Natural killer cell treated with Interleukin-12 subunit alpha and Interleukin-12 subunit beta and Interleukin-15 and Interleukin-18, amount 100 ng/mL, for 72 hours (primary cell): ENCODE measurements at regions not wholly inside any gene's neighbourhood (a gene's known extent, or its start where the extent isn't known, plus 50 kb on each side); places are given as distances from the start of the nearest gene placed in this dataset.
A peak's percentile ranks its signal among the peaks of the same experiment; 100 is the strongest.

ENCODE experiments used
- ATAC-seq, 2 donors: fragments of 150-1000 bp; cut with Tn5 transposase in 1 of 2; sonication (Bioruptor Pico), chemical (Tn5 transposase) in 1 of 2; 2 replicates each; pipeline ENCODE4 v1.10.0; 2021
- DNase-seq: peaks from one replicate; pipeline ENCODE4 v3.0.0; 2022; ENCODE audit warnings: low spot score
- H3K27ac Mint-ChIP-seq, 2 donors: 1 replicate in 1 of 2; 2 replicates in 1 of 2; pipeline ENCODE4 v1.8.0; 2022; ENCODE audit warnings: mixed read lengths in 2 of 2, mild to moderate bottlenecking in 1 of 2, moderate library complexity in 1 of 2
- H3K27me3 Mint-ChIP-seq, 2 donors: 1 replicate in 1 of 2; 2 replicates in 1 of 2; pipeline ENCODE4 v1.8.0; 2022; ENCODE audit warnings: mixed read lengths in 2 of 2
- H3K36me3 Mint-ChIP-seq: one replicate; pipeline ENCODE4 v1.8.0; 2022; ENCODE audit warnings: mixed read lengths
- H3K4me1 Mint-ChIP-seq, 2 donors: 1 replicate in 1 of 2; 2 replicates in 1 of 2; pipeline ENCODE4 v1.8.0; 2022; ENCODE audit warnings: low read depth in 2 of 2, mixed read lengths in 2 of 2, mild to moderate bottlenecking in 1 of 2
- H3K4me3 Mint-ChIP-seq: one replicate; pipeline ENCODE4 v1.8.0; 2022; ENCODE audit warnings: mixed read lengths
- H3K9me3 Mint-ChIP-seq: 2 replicates; pipeline ENCODE4 v1.8.0; 2022; ENCODE audit warnings: mixed read lengths

DNA sequence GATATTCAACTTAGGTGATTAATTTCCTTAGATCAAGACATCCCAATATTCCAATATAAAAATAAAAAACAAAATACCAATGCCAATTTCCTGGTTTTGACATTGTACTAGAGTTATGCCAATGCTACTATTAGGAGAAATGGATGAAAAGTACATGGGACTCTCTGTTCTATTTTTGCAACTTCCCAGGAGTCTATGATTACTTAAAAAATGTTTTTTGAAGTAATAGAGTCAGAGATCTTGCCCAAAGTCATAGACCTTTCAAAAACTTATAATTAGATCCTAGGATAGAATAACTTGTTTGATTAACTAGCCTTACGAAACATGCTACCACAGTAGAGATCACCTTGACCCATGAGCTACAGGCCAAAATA lies 73.6 kb upstream of the MAOA start:
- H3K4me1 Mint-ChIP-seq: no peaks in the 10 kb centered on the region
- no peaks in the 10 kb centered on the region for H3K36me3 Mint-ChIP-seq
- no peak overlapping the region for H3K27ac Mint-ChIP-seq
- H3K9me3 Mint-ChIP-seq: no peaks in the 10 kb centered on the region
- no peak overlapping the region for H3K4me3 Mint-ChIP-seq
- DNase-seq (no peak), ATAC-seq (no peak)
- peaks cover 7 to 22% of the 10 kb centered on the region in 2 donors for H3K27me3 Mint-ChIP-seq

- no peak overlapping the region for H3K27ac Mint-ChIP-seq
- peaks cover 0 to 16% of the 10 kb centered on the region in 2 donors for H3K27me3 Mint-ChIP-seq
- H3K9me3 Mint-ChIP-seq: no peaks in the 10 kb centered on the region
- DNase-seq (no peak), ATAC-seq (no peak)
- H3K36me3 Mint-ChIP-seq: no peaks in the 10 kb centered on the region
- no peaks in the 10 kb centered on the region for H3K4me1 Mint-ChIP-seq
- H3K4me3 Mint-ChIP-seq: no peak overlapping the region
Observed at GRCh38 chrX:43585922-43586321, 70.2 kb upstream of the MAOA start.

DNA sequence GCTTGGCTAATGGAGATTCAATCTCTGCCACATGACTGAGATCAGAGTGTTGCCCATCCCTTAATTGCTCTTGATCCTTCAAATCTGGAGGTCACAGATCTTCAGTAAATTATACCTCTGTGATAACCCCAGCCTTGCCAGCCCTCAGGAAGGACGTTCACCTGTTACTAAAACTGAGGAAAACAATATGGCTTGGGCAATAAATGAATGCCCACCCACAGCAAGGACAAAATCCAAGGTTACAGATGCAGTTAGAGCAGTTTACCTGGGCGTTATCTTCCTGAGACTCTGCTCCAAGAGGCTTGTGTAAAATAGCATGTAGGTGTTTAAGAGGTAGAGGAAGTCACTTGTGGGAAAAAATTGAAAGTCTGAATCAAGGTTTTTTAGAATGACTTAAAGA lies 69.3 kb upstream of the MAOA start:
- ATAC-seq: no peak
- no peak overlapping the region for H3K4me3 Mint-ChIP-seq

DNA sequence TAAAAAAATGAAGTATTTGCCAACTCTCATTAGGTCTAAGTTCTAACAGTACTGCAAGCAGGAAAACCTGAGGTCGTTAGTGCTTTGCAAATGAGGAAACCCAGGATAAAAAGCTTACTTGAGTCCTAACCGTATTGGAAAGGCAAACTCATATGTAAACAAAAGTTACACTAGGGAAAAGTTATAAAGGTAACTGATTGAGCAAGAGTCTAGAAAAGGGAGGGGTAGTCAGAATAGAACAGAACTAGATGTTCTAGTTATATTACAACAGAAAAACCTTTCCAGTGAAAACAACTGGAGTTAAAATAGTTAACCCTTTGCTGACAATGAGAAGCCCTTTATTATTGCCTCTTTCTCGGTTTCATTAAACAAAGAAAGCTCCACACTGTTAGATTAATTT lies 66.4 kb upstream of the MAOA start:
- ATAC-seq: no peak
- Mint-ChIP-seq H3K9me3 (no peaks in the 10 kb centered on the region), H3K4me1 (no peaks in the 10 kb centered on the region), H3K27ac (no peak overlapping the region), H3K27me3 (peaks cover 9 to 21% of the 10 kb centered on the region in 2 donors), H3K36me3 (no peaks in the 10 kb centered on the region), H3K4me3 (no peak overlapping the region)
- no peak for DNase-seq

More for the DNA sequence above, 69.3 kb upstream of the MAOA start:
- no peaks in the 10 kb centered on the region for H3K36me3 Mint-ChIP-seq
- no peaks in the 10 kb centered on the region for H3K9me3 Mint-ChIP-seq
- no peak overlapping the region for H3K27ac Mint-ChIP-seq
- H3K4me1 Mint-ChIP-seq: no peaks in the 10 kb centered on the region
- peaks cover 0 to 17% of the 10 kb centered on the region in 2 donors for H3K27me3 Mint-ChIP-seq
- DNase-seq: no peak

DNA sequence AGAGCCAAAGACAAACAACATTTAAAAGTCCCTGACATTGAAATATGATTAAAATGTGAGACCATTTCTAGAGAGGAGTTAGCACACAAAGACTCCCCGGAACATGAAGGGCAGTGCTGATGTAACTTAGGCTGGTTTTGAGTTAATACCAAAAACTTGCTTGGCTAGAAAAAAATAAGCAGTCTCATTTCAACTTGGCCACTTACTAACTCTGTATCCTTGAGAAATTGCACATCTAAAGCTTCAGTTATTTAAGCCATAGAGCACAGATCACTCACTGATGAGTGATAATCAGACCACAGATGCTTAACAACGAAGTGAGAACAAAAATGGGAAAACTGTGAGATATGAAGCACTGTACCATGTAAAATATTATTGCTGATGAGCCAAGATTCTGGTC lies 65.9 kb upstream of the MAOA start:
- peaks cover 9 to 21% of the 10 kb centered on the region in 2 donors for H3K27me3 Mint-ChIP-seq
- H3K4me1 Mint-ChIP-seq: no peaks in the 10 kb centered on the region
- H3K4me3 Mint-ChIP-seq: no peak overlapping the region
- ATAC-seq (no peak), DNase-seq (no peak)
- no peak overlapping the region for H3K27ac Mint-ChIP-seq
- no peaks in the 10 kb centered on the region for H3K36me3 Mint-ChIP-seq
- H3K9me3 Mint-ChIP-seq: no peaks in the 10 kb centered on the region

GRCh38 chrX:43592597-43592996 lies 63.5 kb upstream of the MAOA start:
- Mint-ChIP-seq H3K4me3 (no peak overlapping the region), H3K4me1 (no peaks in the 10 kb centered on the region), H3K27ac (no peak overlapping the region), H3K9me3 (no peaks in the 10 kb centered on the region), H3K36me3 (no peaks in the 10 kb centered on the region), H3K27me3 (peaks cover 9 to 17% of the 10 kb centered on the region in 2 donors)
- ATAC-seq: no peak
- no peak for DNase-seq

DNA sequence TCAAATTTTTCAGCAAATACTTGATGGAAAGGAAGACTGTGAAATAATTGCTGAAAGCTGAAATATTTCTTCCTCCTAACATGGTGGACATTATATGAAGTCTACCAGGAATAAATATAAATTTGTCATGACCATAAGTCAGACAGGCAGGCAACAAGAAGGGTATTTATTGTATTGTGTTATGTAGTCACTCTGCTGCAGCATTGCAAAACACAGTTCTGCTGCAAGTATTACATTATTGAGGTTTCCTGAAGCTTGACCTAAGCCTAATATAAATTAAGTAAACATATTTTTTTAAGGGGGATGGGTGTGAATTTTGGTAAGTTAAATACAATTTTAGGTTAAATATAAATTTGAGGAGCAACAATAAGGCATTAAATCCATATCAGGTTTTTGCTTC lies 60.2 kb upstream of the MAOA start:
- peaks cover 9 to 16% of the 10 kb centered on the region in 2 donors for H3K27me3 Mint-ChIP-seq
- H3K4me1 Mint-ChIP-seq: no peaks in the 10 kb centered on the region
- DNase-seq (no peak), ATAC-seq (no peak)
- no peaks in the 10 kb centered on the region for H3K9me3 Mint-ChIP-seq
- H3K27ac Mint-ChIP-seq: no peak overlapping the region
- no peaks in the 10 kb centered on the region for H3K36me3 Mint-ChIP-seq
- H3K4me3 Mint-ChIP-seq: no peak overlapping the region

DNA sequence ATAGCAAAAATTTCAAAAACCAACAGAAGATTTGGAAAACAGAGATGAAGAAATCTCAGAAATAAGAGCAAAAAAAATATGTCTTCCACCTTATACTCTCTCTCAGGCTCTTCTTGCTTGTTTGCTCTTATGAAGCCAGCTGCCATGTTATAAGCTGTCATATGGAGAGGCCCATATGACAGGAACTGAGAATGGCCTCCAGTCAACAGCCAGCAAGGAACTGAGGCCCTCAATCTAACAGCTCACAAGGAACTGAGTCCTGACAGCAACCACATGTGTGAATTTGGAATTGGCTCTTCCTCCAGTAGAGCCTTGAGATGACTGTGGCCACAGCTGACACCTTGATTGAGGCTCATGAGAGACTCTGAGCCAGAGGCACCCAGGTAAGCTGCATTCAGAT lies 51.3 kb upstream of the MAOA start:
- H3K27ac Mint-ChIP-seq: peak overlapping the region in 1 of 2 donors; percentile 6
- no peaks in the 10 kb centered on the region for H3K36me3 Mint-ChIP-seq
- ATAC-seq (no peak), DNase-seq (no peak)
- no peak overlapping the region for H3K4me3 Mint-ChIP-seq
- peaks cover 7 to 25% of the 10 kb centered on the region in 2 donors for H3K27me3 Mint-ChIP-seq
- no peaks in the 10 kb centered on the region for H3K9me3 Mint-ChIP-seq
- H3K4me1 Mint-ChIP-seq: peaks cover 0 to 2% of the 10 kb centered on the region in 2 donors

DNA sequence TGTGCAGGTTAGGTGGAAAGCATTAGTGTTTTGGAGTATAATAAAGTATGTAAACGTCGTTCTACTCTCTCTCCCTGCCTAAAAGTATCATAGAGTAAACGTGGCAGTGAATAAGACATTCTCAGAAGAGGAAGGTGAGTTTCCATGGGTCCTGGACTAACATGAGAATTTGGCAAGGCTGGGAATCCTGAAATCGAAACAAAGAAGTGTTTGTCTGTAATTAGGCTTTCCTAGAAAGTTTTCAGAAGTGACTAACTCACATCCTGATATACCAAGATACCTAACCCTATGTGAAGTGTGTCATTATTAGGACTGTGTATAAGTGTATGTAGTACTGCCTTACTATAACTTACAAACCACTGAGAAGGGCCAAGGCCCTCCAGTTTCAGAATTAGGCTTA lies 50.7 kb upstream of the MAOA start:
- ATAC-seq: no peak
- Mint-ChIP-seq H3K27me3 (peaks cover 13 to 29% of the 10 kb centered on the region in 2 donors), H3K4me1 (peaks cover 0 to 2% of the 10 kb centered on the region in 2 donors), H3K27ac (no peak overlapping the region), H3K4me3 (no peak overlapping the region), H3K36me3 (no peaks in the 10 kb centered on the region), H3K9me3 (no peaks in the 10 kb centered on the region)
- no peak for DNase-seq
